K562 (cell line): ENCODE measurements at regions not wholly inside any gene's neighbourhood (a gene's known extent, or its start where the extent isn't known, plus 50 kb on each side); places are given as distances from the start of the nearest gene placed in this dataset.

Experiments used
- ATAC-seq: fragments of 200-7000 bp; cut with Tn5 transposase; 3 replicates; pipeline ENCODE4 v1.9.1; 2020; ENCODE audit warnings: moderate library complexity
- BruUV-seq: library from RNA; stranded (reverse); fragments of 400-500 nt; replicated peaks from 2 replicates; lab custom pipeline; 2021; lab: Mats Ljungman, UMichigan
- CTCF ChIA-PET: fragments of 300-600 bp; formaldehyde crosslinking; extraction: SDS; loops from one replicate; lab custom pipeline; 2021; ENCODE audit warnings: low intra/inter-chr PET ratio; lab: Yijun Ruan, JAX
- POLR2A ChIA-PET: fragments of 300-600, 350-650 bp; sonication (Branson Sonifier 250); formaldehyde crosslinking; extraction: SDS; loops from one replicate; lab custom pipeline; 2021; ENCODE audit warnings: antibody characterized with exemption, inconsistent platforms; lab: Yijun Ruan, JAX
- DNase-seq, 4 experiments: peaks; one replicate each; pipeline versions ENCODE4 v3.0.0 to v3.0.0-alpha.2; 2011 to 2018; ENCODE audit warnings: low spot score in 3 of 4, mixed read lengths in 3 of 4; ENCODE audit errors: extremely low read depth in 1 of 4
- FAIRE-seq: peaks from 2 replicates; lab custom pipeline; 2011; peaks lifted over from hg19 to GRCh38; lab: Jason Lieb, UNC
- H2AFZ ChIP-seq: 2 replicates; pipeline ENCODE4 v1.6.0; 2011; ENCODE audit warnings: low read depth, low read length, control low read depth, inconsistent platforms
- H3K27ac ChIP-seq: fragments of 200-600 bp; 3 replicates; pipeline ENCODE4 v1.8.0; 2011; ENCODE audit warnings: low read depth, mild to moderate bottlenecking, control low read depth, inconsistent platforms, low read length, moderate library complexity, mixed read lengths; ENCODE audit errors: extremely low read depth
- H3K27me3 ChIP-seq, 2 experiments: fragments of 300-600 bp in 1 of 2; 2 replicates in 1 of 2; 3 replicates in 1 of 2; pipeline versions ENCODE4 v1.6.0 to v1.8.0; 2011; ENCODE audit warnings: inconsistent platforms in 2 of 2, low read length in 2 of 2, mild to moderate bottlenecking in 1 of 2, mixed read lengths in 1 of 2, moderate library complexity in 1 of 2; ENCODE audit not compliant: control insufficient read depth in 2 of 2, insufficient read depth in 2 of 2
- H3K36me3 ChIP-seq: fragments of 300-600 bp; 3 replicates; pipeline ENCODE4 v1.8.0; 2011; ENCODE audit warnings: mild to moderate bottlenecking, low read length, inconsistent platforms; ENCODE audit not compliant: control insufficient read depth, insufficient read depth
- H3K4me1 ChIP-seq, 2 experiments: fragments of 200-600 bp in 1 of 2; replicated peaks in 1 of 2; 2 replicates in 1 of 2; 3 replicates in 1 of 2; pipeline versions ENCODE4 v1.5.1 to v1.8.0; 2011; ENCODE audit warnings: inconsistent platforms in 2 of 2, low read length in 2 of 2, mild to moderate bottlenecking in 1 of 2, mixed read lengths in 1 of 2, moderate library complexity in 1 of 2; ENCODE audit not compliant: control insufficient read depth in 2 of 2, insufficient read depth in 2 of 2
- H3K4me2 ChIP-seq: 2 replicates; pipeline ENCODE4 v1.6.1; 2011; ENCODE audit warnings: low read length, control low read depth, inconsistent platforms, mixed read lengths; ENCODE audit not compliant: insufficient read depth
- H3K4me3 ChIP-seq: fragments of 200-600 bp; sonication (generic), shearing (Covaris generic); 2 replicates; pipeline ENCODE4 v1.5.1; 2016; ENCODE audit warnings: control low read depth, inconsistent platforms
- H3K79me2 ChIP-seq: fragments of 200-600 bp; 3 replicates; pipeline ENCODE4 v1.8.0; 2011; ENCODE audit warnings: low read length, inconsistent platforms; ENCODE audit not compliant: control insufficient read depth, insufficient read depth
- H3K9ac ChIP-seq, 2 experiments: 2 replicates each; pipeline versions ENCODE4 v1.6.0 to v1.6.1; 2011; ENCODE audit warnings: low read depth in 2 of 2, low read length in 2 of 2, control low read depth in 1 of 2, inconsistent platforms in 1 of 2, mild to moderate bottlenecking in 1 of 2, mixed read lengths in 1 of 2; ENCODE audit not compliant: insufficient read depth in 1 of 2
- H3K9me1 ChIP-seq: one replicate; pipeline ENCODE4 v1.6.0; 2011; ENCODE audit warnings: inconsistent platforms, mild to moderate bottlenecking, low read length, moderate library complexity; ENCODE audit not compliant: control insufficient read depth, insufficient read depth
- H3K9me3 ChIP-seq: replicated peaks from 2 replicates; pipeline ENCODE4 v1.5.1; 2011; ENCODE audit warnings: low read depth, low read length, inconsistent platforms; ENCODE audit not compliant: control insufficient read depth, insufficient read depth
- H4K20me1 ChIP-seq: replicated peaks from 2 replicates; pipeline ENCODE4 v1.6.1; 2011; ENCODE audit warnings: low read length, inconsistent platforms, mixed read lengths; ENCODE audit not compliant: control insufficient read depth, insufficient read depth
- ATF1 ChIP-seq, 2 experiments: fragments of 450-650 bp in 1 of 2; IDR thresholded peaks; 2 replicates each; pipeline ENCODE4 v1.6.1; 2016; ENCODE audit warnings: missing compliant biosample characterization in 1 of 2, missing genetic modification characterization in 1 of 2
- CBX1 ChIP-seq: sonication (generic); IDR thresholded peaks from 2 replicates; pipeline ENCODE4 v1.6.1; 2016; ENCODE audit warnings: antibody characterized with exemption, low read depth, mild to moderate bottlenecking
- CHD1 ChIP-seq: fragments of 200-600 bp; sonication (generic); IDR thresholded peaks from one replicate; pipeline ENCODE4 v1.6.1; 2012; ENCODE audit warnings: mild to moderate bottlenecking, moderate library complexity, low read length, inconsistent platforms
- MCM7 ChIP-seq, 2 experiments: fragments of 450-650 bp; IDR thresholded peaks; 2 replicates each; pipeline ENCODE4 v1.6.1; 2016 to 2018
- MEF2A ChIP-seq: IDR thresholded peaks from 2 replicates; pipeline ENCODE4 v1.6.1; 2011; ENCODE audit warnings: low read depth, mild to moderate bottlenecking, low read length, moderate library complexity; ENCODE audit not compliant: control insufficient read depth
- NCOR1 ChIP-seq: fragments of 450-650 bp; IDR thresholded peaks from 2 replicates; pipeline ENCODE4 v1.6.1; 2016; ENCODE audit warnings: mild to moderate bottlenecking, moderate library complexity
- NELFE ChIP-seq: IDR thresholded peaks from 2 replicates; pipeline ENCODE4 v1.6.1; 2011; ENCODE audit warnings: mild to moderate bottlenecking; ENCODE audit not compliant: insufficient read depth, insufficient read length
- NR2C2 ChIP-seq, 2 experiments: fragments of 200-800 bp in 1 of 2; sonication (Bioruptor generic) in 1 of 2; sonication (generic) in 1 of 2; formaldehyde crosslinking in 1 of 2; IDR thresholded peaks; 2 replicates each; pipeline versions ENCODE4 v1.6.1 to v1.8.0; 2016 to 2022; ENCODE audit warnings: mild to moderate bottlenecking in 1 of 2, missing compliant biosample characterization in 1 of 2, missing genetic modification characterization in 1 of 2, missing genetic modification reagents in 1 of 2
- SRSF1 ChIP-seq: fragments of 200-400 bp; formaldehyde crosslinking; IDR thresholded peaks from 2 replicates; pipeline ENCODE4 v1.6.1; 2017; ENCODE audit warnings: mild to moderate bottlenecking, low read depth, low read length, moderate library complexity
- XRCC5 ChIP-seq: fragments of 200-400 bp; formaldehyde crosslinking; IDR thresholded peaks from 2 replicates; pipeline ENCODE4 v1.6.1; 2017; ENCODE audit warnings: low read depth, mild to moderate bottlenecking, low read length
- ZNF76 ChIP-seq: fragments of 250-450 bp; sonication (Bioruptor Pico); IDR thresholded peaks from 2 replicates; pipeline ENCODE4 v1.4.0; 2020; ENCODE audit warnings: mild to moderate bottlenecking, moderate library complexity, borderline replicate concordance
- WGBS: fragments of 100-300 bp; shearing (Covaris generic); methylation state at CpG from one replicate; pipeline ENCODE4 v1.1.6; 2016; ENCODE audit warnings: low coverage, mixed read lengths; ENCODE audit not compliant: insufficient coverage; ENCODE audit errors: missing lambda C conversion rate; 5-methylcytosine and 5-hydroxymethylcytosine counted together
- in situ Hi-C: fragments of 300-500 bp; cut with MboI; formaldehyde crosslinking; loops from 4 replicates; pipeline ENCODE4 v1.15.0; 2018; ENCODE audit warnings: inconsistent platforms, mixed read lengths
- intact Hi-C: fragments of 100-400 bp; cut with micrococcal nuclease; formaldehyde crosslinking; loops from 2 replicates; pipeline ENCODE4 v1.14.2; 2022
- TF ChIP-seq, protein P1 (sequence below): fragments of 450-650 bp; IDR thresholded peaks from 2 replicates; pipeline ENCODE4 v1.6.1; 2017; ENCODE audit warnings: antibody characterized with exemption
- TF ChIP-seq, protein P2 (sequence below): sonication (generic); formaldehyde crosslinking; IDR thresholded peaks from 2 replicates; pipeline ENCODE4 v1.8.1; 2023; ENCODE audit warnings: mild to moderate bottlenecking, missing genetic modification reagents
- TF ChIP-seq, protein P3 (sequence below): fragments of 450-650 bp; IDR thresholded peaks from 2 replicates; pipeline ENCODE4 v1.6.1; 2016; ENCODE audit warnings: missing biosample characterization, missing genetic modification characterization
- TF ChIP-seq, protein P4 (sequence below): fragments of 450-650 bp; IDR thresholded peaks from 2 replicates; pipeline ENCODE4 v1.6.1; 2016
- TF ChIP-seq, protein P5 (sequence below): fragments of 250-450 bp; sonication (Bioruptor Pico); IDR thresholded peaks from 2 replicates; pipeline ENCODE4 v1.9.0; 2021; ENCODE audit warnings: mild to moderate bottlenecking

DNA sequence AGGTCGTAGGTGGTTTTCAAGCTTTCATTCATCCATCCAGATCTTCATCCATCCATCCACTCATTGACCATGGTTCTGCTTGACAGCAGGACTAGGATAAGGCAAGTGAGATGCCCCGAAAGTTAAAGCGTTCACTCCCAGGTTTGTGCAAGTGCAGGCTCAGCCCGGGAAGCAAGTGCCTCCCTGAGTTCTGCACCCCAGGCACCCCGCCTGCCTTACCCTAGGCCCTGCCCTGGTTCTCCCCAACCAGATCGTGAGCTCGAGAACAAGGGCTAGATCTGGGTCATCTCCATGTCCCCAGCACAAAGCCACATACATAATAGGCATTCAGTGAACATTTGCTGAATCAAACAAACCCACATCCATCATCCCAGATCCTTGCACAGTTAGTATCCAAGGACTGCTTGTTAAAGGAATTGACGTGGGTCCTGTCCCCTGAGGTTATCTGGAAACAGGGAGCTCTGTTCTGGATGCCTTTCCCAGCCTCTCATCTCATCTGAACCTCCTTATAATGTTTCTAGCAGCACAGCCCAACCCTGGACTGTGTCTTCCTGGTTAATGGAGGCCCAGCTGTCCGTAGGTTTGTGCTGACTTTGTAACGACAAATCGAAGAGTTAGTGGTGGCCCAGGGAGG lies 116.1 kb upstream of the GPC1 start:
- FAIRE-seq (no peak), ATAC-seq (no peak), DNase-seq (no peak)
- H3K9me1 ChIP-seq = no peaks in the 10 kb centered on the region
- WGBS = 0% methylated on average over 4 of the region's 11 CpGs
- H3K4me2 ChIP-seq = no peak overlapping the region
- no peak overlapping the region for H3K4me3 ChIP-seq
- H3K4me1 ChIP-seq = no peaks in the 10 kb centered on the region; a peak in 2 of 5 replicates
- CTCF ChIA-PET = no interaction called here
- no TSS peak for BruUV-seq
- H3K27ac ChIP-seq = no peak overlapping the region
- 0 out of 2 replicates have a peak, but pooled peaks cover 3% of the 10 kb centered on the region for H4K20me1 ChIP-seq
- H3K27me3 ChIP-seq = peaks cover 6 to 44% of the 10 kb centered on the region in 2 experiments; a peak in 4 of 5 replicates
- POLR2A ChIA-PET = interaction anchor here (0.6 to 1.1 kb wide), 2 partner anchors 68 to 112 kb away, joined by 3 to 4 read pairs; no protein-coding TSS in a partner anchor
- intact Hi-C loops (no loop called here), in situ Hi-C loops (no loop called here)
- H3K9me3 ChIP-seq = no peaks in the 10 kb centered on the region
- H3K36me3 ChIP-seq = no peaks in the 10 kb centered on the region
- no peaks in the 10 kb centered on the region for H3K79me2 ChIP-seq
- no peak overlapping the region for H3K9ac ChIP-seq
- H2AFZ ChIP-seq = no peak overlapping the region
- TF ChIP-seq, protein P1, sequence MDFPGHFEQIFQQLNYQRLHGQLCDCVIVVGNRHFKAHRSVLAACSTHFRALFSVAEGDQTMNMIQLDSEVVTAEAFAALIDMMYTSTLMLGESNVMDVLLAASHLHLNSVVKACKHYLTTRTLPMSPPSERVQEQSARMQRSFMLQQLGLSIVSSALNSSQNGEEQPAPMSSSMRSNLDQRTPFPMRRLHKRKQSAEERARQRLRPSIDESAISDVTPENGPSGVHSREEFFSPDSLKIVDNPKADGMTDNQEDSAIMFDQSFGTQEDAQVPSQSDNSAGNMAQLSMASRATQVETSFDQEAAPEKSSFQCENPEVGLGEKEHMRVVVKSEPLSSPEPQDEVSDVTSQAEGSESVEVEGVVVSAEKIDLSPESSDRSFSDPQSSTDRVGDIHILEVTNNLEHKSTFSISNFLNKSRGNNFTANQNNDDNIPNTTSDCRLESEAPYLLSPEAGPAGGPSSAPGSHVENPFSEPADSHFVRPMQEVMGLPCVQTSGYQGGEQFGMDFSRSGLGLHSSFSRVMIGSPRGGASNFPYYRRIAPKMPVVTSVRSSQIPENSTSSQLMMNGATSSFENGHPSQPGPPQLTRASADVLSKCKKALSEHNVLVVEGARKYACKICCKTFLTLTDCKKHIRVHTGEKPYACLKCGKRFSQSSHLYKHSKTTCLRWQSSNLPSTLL = no peak
- TF ChIP-seq MCM7 (IDR thresholded peaks at IDR 0.05) (no peak), XRCC5 (no peak), ZNF76 (CRISPR knock-in tag) (no peak), SRSF1 (no peak), CBX1 (no peak), NCOR1 (no peak), CHD1 (no peak), MEF2A (no peak), NELFE (no peak), ATF1 (CRISPR knock-in tag; IDR thresholded peaks at IDR 0.05) (no peak), ATF1 (tag; IDR thresholded peaks at IDR 0.05) (no peak), NR2C2 (CRISPR knock-in tag; IDR thresholded peaks at IDR 0.05) (no peak), NR2C2 (tag; IDR thresholded peaks at IDR 0.05) (no peak)
- TF ChIP-seq, protein P2, sequence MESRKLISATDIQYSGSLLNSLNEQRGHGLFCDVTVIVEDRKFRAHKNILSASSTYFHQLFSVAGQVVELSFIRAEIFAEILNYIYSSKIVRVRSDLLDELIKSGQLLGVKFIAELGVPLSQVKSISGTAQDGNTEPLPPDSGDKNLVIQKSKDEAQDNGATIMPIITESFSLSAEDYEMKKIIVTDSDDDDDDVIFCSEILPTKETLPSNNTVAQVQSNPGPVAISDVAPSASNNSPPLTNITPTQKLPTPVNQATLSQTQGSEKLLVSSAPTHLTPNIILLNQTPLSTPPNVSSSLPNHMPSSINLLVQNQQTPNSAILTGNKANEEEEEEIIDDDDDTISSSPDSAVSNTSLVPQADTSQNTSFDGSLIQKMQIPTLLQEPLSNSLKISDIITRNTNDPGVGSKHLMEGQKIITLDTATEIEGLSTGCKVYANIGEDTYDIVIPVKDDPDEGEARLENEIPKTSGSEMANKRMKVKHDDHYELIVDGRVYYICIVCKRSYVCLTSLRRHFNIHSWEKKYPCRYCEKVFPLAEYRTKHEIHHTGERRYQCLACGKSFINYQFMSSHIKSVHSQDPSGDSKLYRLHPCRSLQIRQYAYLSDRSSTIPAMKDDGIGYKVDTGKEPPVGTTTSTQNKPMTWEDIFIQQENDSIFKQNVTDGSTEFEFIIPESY (CRISPR knock-in tag) = no peak
- TF ChIP-seq, protein P3, sequence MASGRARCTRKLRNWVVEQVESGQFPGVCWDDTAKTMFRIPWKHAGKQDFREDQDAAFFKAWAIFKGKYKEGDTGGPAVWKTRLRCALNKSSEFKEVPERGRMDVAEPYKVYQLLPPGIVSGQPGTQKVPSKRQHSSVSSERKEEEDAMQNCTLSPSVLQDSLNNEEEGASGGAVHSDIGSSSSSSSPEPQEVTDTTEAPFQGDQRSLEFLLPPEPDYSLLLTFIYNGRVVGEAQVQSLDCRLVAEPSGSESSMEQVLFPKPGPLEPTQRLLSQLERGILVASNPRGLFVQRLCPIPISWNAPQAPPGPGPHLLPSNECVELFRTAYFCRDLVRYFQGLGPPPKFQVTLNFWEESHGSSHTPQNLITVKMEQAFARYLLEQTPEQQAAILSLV (tag) = no peak
- TF ChIP-seq, protein P4, sequence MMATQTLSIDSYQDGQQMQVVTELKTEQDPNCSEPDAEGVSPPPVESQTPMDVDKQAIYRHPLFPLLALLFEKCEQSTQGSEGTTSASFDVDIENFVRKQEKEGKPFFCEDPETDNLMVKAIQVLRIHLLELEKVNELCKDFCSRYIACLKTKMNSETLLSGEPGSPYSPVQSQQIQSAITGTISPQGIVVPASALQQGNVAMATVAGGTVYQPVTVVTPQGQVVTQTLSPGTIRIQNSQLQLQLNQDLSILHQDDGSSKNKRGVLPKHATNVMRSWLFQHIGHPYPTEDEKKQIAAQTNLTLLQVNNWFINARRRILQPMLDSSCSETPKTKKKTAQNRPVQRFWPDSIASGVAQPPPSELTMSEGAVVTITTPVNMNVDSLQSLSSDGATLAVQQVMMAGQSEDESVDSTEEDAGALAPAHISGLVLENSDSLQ = no peak
- TF ChIP-seq, protein P5, sequence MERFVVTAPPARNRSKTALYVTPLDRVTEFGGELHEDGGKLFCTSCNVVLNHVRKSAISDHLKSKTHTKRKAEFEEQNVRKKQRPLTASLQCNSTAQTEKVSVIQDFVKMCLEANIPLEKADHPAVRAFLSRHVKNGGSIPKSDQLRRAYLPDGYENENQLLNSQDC = no peak
